GM23248 (cell line): ENCODE measurements at regions not wholly inside any gene's neighbourhood (a gene's known extent, or its start where the extent isn't known, plus 50 kb on each side); places are given as distances from the start of the nearest gene placed in this dataset.

Experiments used
- EZH2 ChIP-seq: fragments of 200-600 bp; sonication (generic); IDR thresholded peaks from 2 replicates; pipeline ENCODE4 v1.6.1; 2018; ENCODE audit warnings: antibody characterized with exemption, mild to moderate bottlenecking; ENCODE audit not compliant: insufficient read depth, poor library complexity, severe bottlenecking
- EZH2phosphoT487 ChIP-seq: fragments of 200-600 bp; sonication (generic); IDR thresholded peaks from 2 replicates; pipeline ENCODE4 v1.6.1; 2018; ENCODE audit warnings: antibody characterized with exemption, moderate library complexity, mild to moderate bottlenecking, low read depth; ENCODE audit not compliant: insufficient read depth

DNA sequence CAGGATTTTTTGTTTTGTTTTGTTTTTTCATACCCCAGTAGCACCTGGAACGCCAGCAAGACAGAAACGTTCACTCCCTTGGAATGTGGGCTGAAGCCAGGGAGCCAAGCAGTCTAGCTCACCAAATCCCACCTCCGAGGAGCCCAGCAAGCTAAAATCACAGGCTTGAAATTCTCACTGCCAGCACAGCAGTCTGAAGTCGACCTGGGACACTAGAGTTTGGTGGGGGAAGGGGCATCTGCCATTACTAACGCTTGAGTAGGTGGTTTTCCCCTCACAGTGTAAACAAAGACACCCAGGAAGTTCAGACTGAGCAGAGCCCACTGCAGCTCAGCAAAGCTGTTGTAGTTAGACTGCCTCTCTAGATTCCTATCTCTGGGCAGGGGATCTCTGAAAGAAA, 99.6 kb upstream of the FGF16 start:
- TF ChIP-seq EZH2phosphoT487 (no peak), EZH2 (no peak)
